PC-3 (cell line): ENCODE measurements at regions not wholly inside any gene's neighbourhood (a gene's known extent, or its start where the extent isn't known, plus 50 kb on each side); places are given as distances from the start of the nearest gene placed in this dataset.

Source experiments
- EZH2phosphoT487 ChIP-seq: fragments of 300-600 bp; sonication (generic); IDR thresholded peaks from 2 replicates; pipeline ENCODE4 v1.6.1; 2018; ENCODE audit warnings: mild to moderate bottlenecking, antibody characterized with exemption, low read length, borderline replicate concordance
- TF ChIP-seq, protein P1 (sequence below): fragments of 300-600 bp; sonication (generic); conservative IDR thresholded peaks from 2 replicates; pipeline ENCODE4 v1.5.1; 2017; ENCODE audit warnings: antibody characterized with exemption, low read depth, mild to moderate bottlenecking, low read length

DNA sequence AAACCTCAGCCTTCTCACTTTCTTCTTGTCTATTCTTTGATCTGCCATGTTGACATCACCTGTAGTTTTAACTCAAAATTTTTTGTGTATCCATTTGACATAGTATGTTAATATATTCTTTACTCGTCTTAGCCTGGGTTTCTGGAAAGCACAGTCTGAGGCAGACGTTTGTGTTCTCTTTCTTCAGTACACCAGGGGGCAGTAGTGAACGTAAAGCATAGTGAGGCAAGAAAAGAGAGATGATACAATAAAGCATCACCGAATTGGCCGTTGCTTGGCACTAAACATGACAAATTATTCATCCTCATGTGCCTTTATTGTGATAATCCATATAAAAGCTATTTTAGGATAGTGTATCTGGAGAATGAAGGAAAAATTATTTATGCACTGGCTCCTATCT is 141.0 kb upstream of the MYRIP start:
- TF ChIP-seq, protein P1, sequence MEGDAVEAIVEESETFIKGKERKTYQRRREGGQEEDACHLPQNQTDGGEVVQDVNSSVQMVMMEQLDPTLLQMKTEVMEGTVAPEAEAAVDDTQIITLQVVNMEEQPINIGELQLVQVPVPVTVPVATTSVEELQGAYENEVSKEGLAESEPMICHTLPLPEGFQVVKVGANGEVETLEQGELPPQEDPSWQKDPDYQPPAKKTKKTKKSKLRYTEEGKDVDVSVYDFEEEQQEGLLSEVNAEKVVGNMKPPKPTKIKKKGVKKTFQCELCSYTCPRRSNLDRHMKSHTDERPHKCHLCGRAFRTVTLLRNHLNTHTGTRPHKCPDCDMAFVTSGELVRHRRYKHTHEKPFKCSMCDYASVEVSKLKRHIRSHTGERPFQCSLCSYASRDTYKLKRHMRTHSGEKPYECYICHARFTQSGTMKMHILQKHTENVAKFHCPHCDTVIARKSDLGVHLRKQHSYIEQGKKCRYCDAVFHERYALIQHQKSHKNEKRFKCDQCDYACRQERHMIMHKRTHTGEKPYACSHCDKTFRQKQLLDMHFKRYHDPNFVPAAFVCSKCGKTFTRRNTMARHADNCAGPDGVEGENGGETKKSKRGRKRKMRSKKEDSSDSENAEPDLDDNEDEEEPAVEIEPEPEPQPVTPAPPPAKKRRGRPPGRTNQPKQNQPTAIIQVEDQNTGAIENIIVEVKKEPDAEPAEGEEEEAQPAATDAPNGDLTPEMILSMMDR, result peak; percentile 74
- no peak for TF ChIP-seq EZH2phosphoT487
